ENCODE measurements at regions not wholly inside any gene's neighbourhood (a gene's known extent, or its start where the extent isn't known, plus 50 kb on each side); places are given as distances from the start of the nearest gene placed in this dataset.

DNA sequence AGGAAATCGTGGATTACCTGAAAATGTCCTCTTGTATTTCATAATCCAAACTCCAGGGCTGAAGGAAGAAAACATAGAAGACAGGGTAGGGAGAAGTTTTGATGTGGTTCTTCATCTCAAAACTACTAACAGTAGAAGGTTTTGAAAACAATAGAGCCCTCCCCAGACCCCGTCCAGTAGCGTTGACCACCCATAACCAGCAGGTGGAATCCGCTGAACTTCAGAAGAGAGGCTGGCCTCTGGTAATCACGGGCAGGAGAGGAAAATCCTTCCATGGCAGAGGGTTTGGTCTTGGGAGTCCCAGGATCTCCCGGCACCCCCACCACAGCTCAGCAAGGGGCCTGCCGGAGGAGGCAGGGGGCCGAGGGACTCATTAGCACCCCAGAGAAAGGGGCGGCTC lies 333.4 kb upstream of the RNF32 start:
- TF ChIP-seq, protein P1, sequence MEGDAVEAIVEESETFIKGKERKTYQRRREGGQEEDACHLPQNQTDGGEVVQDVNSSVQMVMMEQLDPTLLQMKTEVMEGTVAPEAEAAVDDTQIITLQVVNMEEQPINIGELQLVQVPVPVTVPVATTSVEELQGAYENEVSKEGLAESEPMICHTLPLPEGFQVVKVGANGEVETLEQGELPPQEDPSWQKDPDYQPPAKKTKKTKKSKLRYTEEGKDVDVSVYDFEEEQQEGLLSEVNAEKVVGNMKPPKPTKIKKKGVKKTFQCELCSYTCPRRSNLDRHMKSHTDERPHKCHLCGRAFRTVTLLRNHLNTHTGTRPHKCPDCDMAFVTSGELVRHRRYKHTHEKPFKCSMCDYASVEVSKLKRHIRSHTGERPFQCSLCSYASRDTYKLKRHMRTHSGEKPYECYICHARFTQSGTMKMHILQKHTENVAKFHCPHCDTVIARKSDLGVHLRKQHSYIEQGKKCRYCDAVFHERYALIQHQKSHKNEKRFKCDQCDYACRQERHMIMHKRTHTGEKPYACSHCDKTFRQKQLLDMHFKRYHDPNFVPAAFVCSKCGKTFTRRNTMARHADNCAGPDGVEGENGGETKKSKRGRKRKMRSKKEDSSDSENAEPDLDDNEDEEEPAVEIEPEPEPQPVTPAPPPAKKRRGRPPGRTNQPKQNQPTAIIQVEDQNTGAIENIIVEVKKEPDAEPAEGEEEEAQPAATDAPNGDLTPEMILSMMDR (IDR thresholded peaks at IDR 0.05; ENCODE audit: insufficient read depth, low read depth, low read length): no peak
- no peak for TF ChIP-seq EZH2 (IDR thresholded peaks at IDR 0.05; ENCODE audit: insufficient read depth, low read length)
